Lower lobe of right lung (tissue), 2 donors: ENCODE measurements at regions not wholly inside any gene's neighbourhood (a gene's known extent, or its start where the extent isn't known, plus 50 kb on each side); places are given as distances from the start of the nearest gene placed in this dataset.

Source experiments
- ATAC-seq, 2 donors: fragments of 200-7000 bp; cut with Tn5 transposase; one replicate each; pipeline ENCODE4 v1.9.1; 2020 to 2022; ENCODE audit warnings: mild to moderate bottlenecking in 2 of 2, moderate library complexity in 2 of 2
- DNase-seq: peaks from one replicate; pipeline ENCODE4 v3.0.0-alpha.2; 2020
- H3K27ac ChIP-seq: fragments of 200-600 bp; one replicate; pipeline ENCODE4 v1.8.0; 2022
- H3K27me3 ChIP-seq: fragments of 200-600 bp; one replicate; pipeline ENCODE4 v1.8.0; 2022; ENCODE audit warnings: low read depth
- H3K36me3 ChIP-seq: fragments of 200-600 bp; one replicate; pipeline ENCODE4 v1.8.0; 2022; ENCODE audit warnings: mild to moderate bottlenecking
- H3K4me1 ChIP-seq: fragments of 200-600 bp; one replicate; pipeline ENCODE4 v1.8.0; 2022
- H3K4me3 ChIP-seq: fragments of 200-600 bp; one replicate; pipeline ENCODE4 v1.8.0; 2022; ENCODE audit warnings: mild to moderate bottlenecking
- H3K9me3 ChIP-seq: fragments of 200-600 bp; one replicate; pipeline ENCODE4 v1.8.0; 2022
- CTCF ChIP-seq: fragments of 200-600 bp; IDR thresholded peaks from one replicate; pipeline ENCODE4 v1.8.0; 2022; ENCODE audit warnings: antibody characterized with exemption, mild to moderate bottlenecking
- intact Hi-C: fragments of 100-400 bp; cut with DNase I; formaldehyde crosslinking; loops from one replicate; pipeline ENCODE4 v1.11.0; 2022
- donor health status: DM: no; HTN: yes; CAD: no; lungs with severe emphysema.

GRCh38 chr1:220378571-220379302 lies 106.5 kb upstream of the RAB3GAP2 start:
- intact Hi-C loops = no loop called here
- H3K27ac ChIP-seq = no peak overlapping the region
- ATAC-seq = no peak
- H3K9me3 ChIP-seq = no peaks in the 10 kb centered on the region
- no peak for DNase-seq
- no peak overlapping the region for H3K4me3 ChIP-seq
- TF ChIP-seq CTCF = no peak
- no peaks in the 10 kb centered on the region for H3K27me3 ChIP-seq
- H3K36me3 ChIP-seq = no peaks in the 10 kb centered on the region
- no peaks in the 10 kb centered on the region for H3K4me1 ChIP-seq

GRCh38 chr1:220375715-220376114 lies 103.5 kb upstream of the RAB3GAP2 start:
- no peaks in the 10 kb centered on the region for H3K4me1 ChIP-seq
- H3K36me3 ChIP-seq = no peaks in the 10 kb centered on the region
- DNase-seq (no peak), ATAC-seq (no peak)
- intact Hi-C loops = no loop called here
- H3K4me3 ChIP-seq = no peak overlapping the region
- no peaks in the 10 kb centered on the region for H3K27me3 ChIP-seq
- no peak for TF ChIP-seq CTCF
- no peak overlapping the region for H3K27ac ChIP-seq
- H3K9me3 ChIP-seq = no peaks in the 10 kb centered on the region

- intact Hi-C loops = no loop called here
- Histone ChIP-seq H3K4me1 (no peaks in the 10 kb centered on the region), H3K36me3 (no peaks in the 10 kb centered on the region), H3K27me3 (no peaks in the 10 kb centered on the region), H3K27ac (no peak overlapping the region), H3K4me3 (no peak overlapping the region), H3K9me3 (no peaks in the 10 kb centered on the region)
- ATAC-seq (no peak), DNase-seq (no peak)
- no peak for TF ChIP-seq CTCF
Measured at GRCh38 chr1:220374449-220374848, 102.2 kb upstream of the RAB3GAP2 start.

GRCh38 chr1:220372451-220372850 lies 100.2 kb upstream of the RAB3GAP2 start:
- TF ChIP-seq CTCF = no peak
- no peak for ATAC-seq
- H3K36me3 ChIP-seq = no peaks in the 10 kb centered on the region
- no peak overlapping the region for H3K27ac ChIP-seq
- no peaks in the 10 kb centered on the region for H3K27me3 ChIP-seq
- no peaks in the 10 kb centered on the region for H3K9me3 ChIP-seq
- H3K4me3 ChIP-seq = no peak overlapping the region
- intact Hi-C loops = no loop called here
- no peak for DNase-seq
- no peaks in the 10 kb centered on the region for H3K4me1 ChIP-seq

- Histone ChIP-seq H3K36me3 (no peaks in the 10 kb centered on the region), H3K27me3 (no peaks in the 10 kb centered on the region), H3K9me3 (no peaks in the 10 kb centered on the region), H3K27ac (no peak overlapping the region), H3K4me3 (no peak overlapping the region), H3K4me1 (no peaks in the 10 kb centered on the region)
- ATAC-seq (no peak), DNase-seq (no peak)
- intact Hi-C loops = no loop called here
- TF ChIP-seq CTCF = no peak
Measured at GRCh38 chr1:220371324-220371723, 99.1 kb upstream of the RAB3GAP2 start.
